GM12878 (cell line): ENCODE measurements at regions not wholly inside any gene's neighbourhood (a gene's known extent, or its start where the extent isn't known, plus 50 kb on each side); places are given as distances from the start of the nearest gene placed in this dataset.

Experiments
- ATAC-seq: fragments of 200-7000 bp; cut with Tn5 transposase; 3 replicates; pipeline ENCODE4 v1.9.1; 2020; ENCODE audit warnings: mild to moderate bottlenecking, moderate library complexity
- BruUV-seq: library from RNA; stranded (reverse); fragments of 400-500 nt; replicated peaks from 2 replicates; lab custom pipeline; 2021; lab: Mats Ljungman, UMichigan
- CTCF ChIA-PET: fragments of 300-600 bp; sonication (Branson Sonifier 250); formaldehyde crosslinking; extraction: SDS; loops from one replicate; lab custom pipeline; 2021; ENCODE audit warnings: inconsistent platforms; lab: Yijun Ruan, JAX
- POLR2A ChIA-PET: fragments of 350-600 bp; formaldehyde crosslinking; extraction: SDS; loops from one replicate; lab custom pipeline; 2021; ENCODE audit warnings: inconsistent platforms; lab: Charles Lee
- RAD21 ChIA-PET: fragments of 300-600 bp; sonication (Branson Sonifier 250); formaldehyde crosslinking; loops from one replicate; lab custom pipeline; 2023; ENCODE audit warnings: antibody characterized with exemption; ENCODE audit not compliant: unreplicated experiment; lab: Charles Lee
- SMC1A ChIA-PET: fragments of 300-600 bp; sonication (Branson Sonifier 250); formaldehyde crosslinking; loops from one replicate; lab custom pipeline; 2023; ENCODE audit not compliant: unreplicated experiment, uncharacterized antibody; lab: Charles Lee
- DNase-seq: peaks from one replicate; pipeline ENCODE4 v3.0.0-alpha.2; 2011; ENCODE audit warnings: low read depth, low spot score
- FAIRE-seq: peaks from 3 replicates; lab custom pipeline; 2011; peaks lifted over from hg19 to GRCh38; lab: Jason Lieb, UNC
- H2AFZ ChIP-seq: 2 replicates; pipeline ENCODE4 v1.6.0; 2011; ENCODE audit warnings: low read depth, low read length, control low read depth; ENCODE audit not compliant: control insufficient read depth
- H3K27ac ChIP-seq: 2 replicates; pipeline ENCODE4 v1.5.1; 2011; ENCODE audit warnings: control low read depth; ENCODE audit not compliant: control insufficient read depth, insufficient read depth
- H3K27me3 ChIP-seq, 2 experiments: replicated peaks in 1 of 2; 2 replicates each; pipeline versions ENCODE4 v1.6.0 to v1.6.1; 2011; ENCODE audit warnings: low read length in 1 of 2; ENCODE audit not compliant: control insufficient read depth in 2 of 2, insufficient read depth in 2 of 2
- H3K36me3 ChIP-seq, 2 experiments: 2 replicates each; pipeline ENCODE4 v1.5.1; 2011; ENCODE audit warnings: low read length in 1 of 2; ENCODE audit not compliant: control insufficient read depth in 2 of 2, insufficient read depth in 2 of 2
- H3K4me1 ChIP-seq: 2 replicates; pipeline ENCODE4 v1.6.1; 2011; ENCODE audit warnings: mild to moderate bottlenecking, low read length, moderate library complexity, mixed read lengths; ENCODE audit not compliant: control insufficient read depth, insufficient read depth
- H3K4me2 ChIP-seq: 2 replicates; pipeline ENCODE4 v1.6.0; 2011; ENCODE audit warnings: control low read depth; ENCODE audit not compliant: control insufficient read depth, insufficient read depth
- H3K4me3 ChIP-seq: fragments of 200-600 bp; sonication (generic); 2 replicates; pipeline ENCODE4 v1.5.1; 2016
- H3K79me2 ChIP-seq: 2 replicates; pipeline ENCODE4 v1.6.0; 2011; ENCODE audit warnings: low read length; ENCODE audit not compliant: control insufficient read depth, insufficient read depth
- H3K9ac ChIP-seq: 2 replicates; pipeline ENCODE4 v1.8.0; 2011; ENCODE audit warnings: low read length, control low read depth, mixed read lengths; ENCODE audit not compliant: control insufficient read depth, insufficient read depth
- H3K9me3 ChIP-seq: replicated peaks from 3 replicates; pipeline ENCODE4 v1.5.1; 2011; ENCODE audit warnings: mild to moderate bottlenecking, low read length; ENCODE audit not compliant: control insufficient read depth, insufficient read depth
- H4K20me1 ChIP-seq: 2 replicates; pipeline ENCODE4 v1.6.0; 2011; ENCODE audit not compliant: control insufficient read depth, insufficient read depth
- CBX5 ChIP-seq: sonication (generic); IDR thresholded peaks from 2 replicates; pipeline ENCODE4 v1.6.1; 2016; ENCODE audit warnings: low read depth, moderate library complexity, mild to moderate bottlenecking, inconsistent platforms
- EP300 ChIP-seq, 2 experiments: fragments of 150-350 bp in 1 of 2; IDR thresholded peaks; 2 replicates each; pipeline ENCODE4 v1.6.1; 2011 to 2012; ENCODE audit warnings: low read depth in 2 of 2, low read length in 2 of 2, borderline replicate concordance in 1 of 2, improper control_type of control experiment in 1 of 2, inconsistent platforms in 1 of 2; ENCODE audit not compliant: control insufficient read depth in 1 of 2
- GATAD2B ChIP-seq: fragments of 450-650 bp; conservative IDR thresholded peaks from 2 replicates; pipeline ENCODE4 v1.6.1; 2017; ENCODE audit warnings: low read depth, mild to moderate bottlenecking, moderate library complexity
- KLF5 ChIP-seq: fragments of 450-650 bp; IDR thresholded peaks from 2 replicates; pipeline ENCODE4 v1.6.1; 2014; ENCODE audit warnings: mild to moderate bottlenecking; ENCODE audit not compliant: partially characterized antibody
- SMAD1 ChIP-seq: fragments of 450-650 bp; IDR thresholded peaks from 2 replicates; pipeline ENCODE4 v1.6.1; 2018; ENCODE audit warnings: mild to moderate bottlenecking, low read depth; ENCODE audit not compliant: partially characterized antibody
- STAT3 ChIP-seq: IDR thresholded peaks from 2 replicates; pipeline ENCODE4 v1.6.1; 2011; ENCODE audit warnings: low read depth, low read length, improper control_type of control experiment
- WGBS: methylation state at CpG from one replicate; pipeline ENCODE4 v1.1.6; 2016; ENCODE audit warnings: low lambda C conversion rate; ENCODE audit not compliant: insufficient replicate concordance, insufficient coverage; ENCODE audit errors: missing lambda C conversion rate; 5-methylcytosine and 5-hydroxymethylcytosine counted together
- in situ Hi-C: fragments of 300-500 bp; cut with MboI; formaldehyde crosslinking; loops from 9 replicates; pipeline ENCODE4 v1.14.3; 2018; ENCODE audit warnings: mixed read lengths
- intact Hi-C: fragments of 100-400 bp; cut with micrococcal nuclease; formaldehyde crosslinking; loops from one replicate; pipeline ENCODE4 v1.14.2; 2022; ENCODE audit not compliant: unreplicated experiment
- TF ChIP-seq, protein P1 (sequence below): fragments of 450-650 bp; IDR thresholded peaks from 2 replicates; pipeline ENCODE4 v1.6.1; 2017; ENCODE audit warnings: antibody characterized with exemption, mild to moderate bottlenecking, moderate library complexity
- TF ChIP-seq, protein P2 (sequence below): fragments of 150-350 bp; IDR thresholded peaks from 2 replicates; pipeline ENCODE4 v1.6.1; 2016; ENCODE audit warnings: low read depth, low read length

DNA sequence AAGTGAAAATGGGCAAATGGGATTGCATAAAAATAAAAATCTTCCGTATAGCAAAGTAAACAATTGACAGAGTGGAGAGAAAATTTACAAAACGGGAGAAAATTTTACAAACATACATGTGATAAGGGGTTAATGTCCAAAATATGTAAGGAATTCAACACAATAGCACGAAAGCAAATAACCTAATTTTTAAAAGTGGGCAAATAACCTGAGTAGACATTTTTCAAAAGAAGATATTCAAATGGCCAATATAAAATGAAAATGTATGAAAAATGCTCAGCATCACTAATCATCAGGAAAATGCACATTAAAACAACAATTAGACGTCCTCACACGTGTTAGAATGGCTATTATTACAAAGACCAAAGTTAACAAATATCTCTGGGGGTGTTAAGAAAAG, 441.5 kb downstream of the HTR1B start:
- CTCF ChIA-PET = interaction anchor here (0.6 kb wide), 1 partner anchor 21 kb away, joined by 3 read pairs; no protein-coding TSS in a partner anchor
- TF ChIP-seq STAT3 (no peak), SMAD1 (no peak), CBX5 (no peak), GATAD2B (no peak), KLF5 (no peak), EP300 (IDR thresholded peaks at IDR 0.05; ENCODE audit: borderline replicate concordance in 1 of 2, control insufficient read depth in 1 of 2, low read depth in 2 of 2, low read length in 2 of 2) (no peak)
- TF ChIP-seq, protein P1, sequence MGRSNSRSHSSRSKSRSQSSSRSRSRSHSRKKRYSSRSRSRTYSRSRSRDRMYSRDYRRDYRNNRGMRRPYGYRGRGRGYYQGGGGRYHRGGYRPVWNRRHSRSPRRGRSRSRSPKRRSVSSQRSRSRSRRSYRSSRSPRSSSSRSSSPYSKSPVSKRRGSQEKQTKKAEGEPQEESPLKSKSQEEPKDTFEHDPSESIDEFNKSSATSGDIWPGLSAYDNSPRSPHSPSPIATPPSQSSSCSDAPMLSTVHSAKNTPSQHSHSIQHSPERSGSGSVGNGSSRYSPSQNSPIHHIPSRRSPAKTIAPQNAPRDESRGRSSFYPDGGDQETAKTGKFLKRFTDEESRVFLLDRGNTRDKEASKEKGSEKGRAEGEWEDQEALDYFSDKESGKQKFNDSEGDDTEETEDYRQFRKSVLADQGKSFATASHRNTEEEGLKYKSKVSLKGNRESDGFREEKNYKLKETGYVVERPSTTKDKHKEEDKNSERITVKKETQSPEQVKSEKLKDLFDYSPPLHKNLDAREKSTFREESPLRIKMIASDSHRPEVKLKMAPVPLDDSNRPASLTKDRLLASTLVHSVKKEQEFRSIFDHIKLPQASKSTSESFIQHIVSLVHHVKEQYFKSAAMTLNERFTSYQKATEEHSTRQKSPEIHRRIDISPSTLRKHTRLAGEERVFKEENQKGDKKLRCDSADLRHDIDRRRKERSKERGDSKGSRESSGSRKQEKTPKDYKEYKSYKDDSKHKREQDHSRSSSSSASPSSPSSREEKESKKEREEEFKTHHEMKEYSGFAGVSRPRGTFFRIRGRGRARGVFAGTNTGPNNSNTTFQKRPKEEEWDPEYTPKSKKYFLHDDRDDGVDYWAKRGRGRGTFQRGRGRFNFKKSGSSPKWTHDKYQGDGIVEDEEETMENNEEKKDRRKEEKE = no peak
- TF ChIP-seq, protein P2, sequence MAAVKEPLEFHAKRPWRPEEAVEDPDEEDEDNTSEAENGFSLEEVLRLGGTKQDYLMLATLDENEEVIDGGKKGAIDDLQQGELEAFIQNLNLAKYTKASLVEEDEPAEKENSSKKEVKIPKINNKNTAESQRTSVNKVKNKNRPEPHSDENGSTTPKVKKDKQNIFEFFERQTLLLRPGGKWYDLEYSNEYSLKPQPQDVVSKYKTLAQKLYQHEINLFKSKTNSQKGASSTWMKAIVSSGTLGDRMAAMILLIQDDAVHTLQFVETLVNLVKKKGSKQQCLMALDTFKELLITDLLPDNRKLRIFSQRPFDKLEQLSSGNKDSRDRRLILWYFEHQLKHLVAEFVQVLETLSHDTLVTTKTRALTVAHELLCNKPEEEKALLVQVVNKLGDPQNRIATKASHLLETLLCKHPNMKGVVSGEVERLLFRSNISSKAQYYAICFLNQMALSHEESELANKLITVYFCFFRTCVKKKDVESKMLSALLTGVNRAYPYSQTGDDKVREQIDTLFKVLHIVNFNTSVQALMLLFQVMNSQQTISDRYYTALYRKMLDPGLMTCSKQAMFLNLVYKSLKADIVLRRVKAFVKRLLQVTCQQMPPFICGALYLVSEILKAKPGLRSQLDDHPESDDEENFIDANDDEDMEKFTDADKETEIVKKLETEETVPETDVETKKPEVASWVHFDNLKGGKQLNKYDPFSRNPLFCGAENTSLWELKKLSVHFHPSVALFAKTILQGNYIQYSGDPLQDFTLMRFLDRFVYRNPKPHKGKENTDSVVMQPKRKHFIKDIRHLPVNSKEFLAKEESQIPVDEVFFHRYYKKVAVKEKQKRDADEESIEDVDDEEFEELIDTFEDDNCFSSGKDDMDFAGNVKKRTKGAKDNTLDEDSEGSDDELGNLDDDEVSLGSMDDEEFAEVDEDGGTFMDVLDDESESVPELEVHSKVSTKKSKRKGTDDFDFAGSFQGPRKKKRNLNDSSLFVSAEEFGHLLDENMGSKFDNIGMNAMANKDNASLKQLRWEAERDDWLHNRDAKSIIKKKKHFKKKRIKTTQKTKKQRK = no peak
- intact Hi-C loops (no loop called here), in situ Hi-C loops (no loop called here)
- H3K27me3 ChIP-seq = no peaks in the 10 kb centered on the region
- H3K27ac ChIP-seq = no peak overlapping the region
- no peak for DNase-seq
- no peak for FAIRE-seq
- H2AFZ ChIP-seq = no peak overlapping the region
- H3K79me2 ChIP-seq = no peaks in the 10 kb centered on the region
- RAD21 ChIA-PET = no interaction called here
- BruUV-seq = no TSS peak
- no peaks in the 10 kb centered on the region for H3K9me3 ChIP-seq
- ATAC-seq = no peak
- 6% methylated on average over 5 of the region's 5 CpGs for WGBS
- POLR2A ChIA-PET = no interaction called here
- H4K20me1 ChIP-seq = no peaks in the 10 kb centered on the region
- no peak overlapping the region for H3K9ac ChIP-seq
- H3K4me2 ChIP-seq = no peak overlapping the region
- SMC1A ChIA-PET = no interaction called here
- H3K4me1 ChIP-seq = no peaks in the 10 kb centered on the region
- H3K4me3 ChIP-seq = no peak overlapping the region
- no peaks in the 10 kb centered on the region for H3K36me3 ChIP-seq
